ENCODE measurements at regions not wholly inside any gene's neighbourhood (a gene's known extent, or its start where the extent isn't known, plus 50 kb on each side); places are given as distances from the start of the nearest gene placed in this dataset.

GRCh38 chr4:38189445-38189844, 229.2 kb downstream of the PTTG2 start:
- DNase-seq (ENCODE audit: low spot score), result no peak

DNA sequence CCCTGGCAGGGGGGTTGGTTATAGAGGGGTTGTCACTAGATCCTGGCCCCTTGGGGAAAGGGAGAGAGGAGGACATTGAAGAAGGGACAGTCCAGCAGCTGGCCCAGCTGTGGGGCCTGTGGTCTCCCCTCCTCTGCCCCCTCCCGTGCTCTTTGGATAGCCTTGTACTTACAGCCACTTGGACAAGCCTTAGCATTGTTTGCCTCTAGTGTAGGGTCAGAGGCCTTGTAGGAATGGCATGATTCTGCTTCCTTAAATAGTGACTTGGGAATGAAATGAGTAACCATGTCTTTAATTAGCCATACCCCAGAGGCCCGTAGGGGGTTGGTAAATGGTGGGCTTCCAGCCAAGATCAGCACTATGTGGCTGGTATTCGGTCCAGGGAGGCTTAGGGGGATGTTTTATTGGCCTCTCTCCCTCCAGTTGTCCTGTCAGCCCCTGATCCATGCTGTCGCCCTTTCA, 230.6 kb downstream of the PTTG2 start:
- peak; percentile 72 for DNase-seq (ENCODE audit: low spot score)

- no peak for DNase-seq (ENCODE audit: low spot score)
These were observed 232.3 kb downstream of the PTTG2 start for GRCh38 chr4:38192516-38192915.

DNA sequence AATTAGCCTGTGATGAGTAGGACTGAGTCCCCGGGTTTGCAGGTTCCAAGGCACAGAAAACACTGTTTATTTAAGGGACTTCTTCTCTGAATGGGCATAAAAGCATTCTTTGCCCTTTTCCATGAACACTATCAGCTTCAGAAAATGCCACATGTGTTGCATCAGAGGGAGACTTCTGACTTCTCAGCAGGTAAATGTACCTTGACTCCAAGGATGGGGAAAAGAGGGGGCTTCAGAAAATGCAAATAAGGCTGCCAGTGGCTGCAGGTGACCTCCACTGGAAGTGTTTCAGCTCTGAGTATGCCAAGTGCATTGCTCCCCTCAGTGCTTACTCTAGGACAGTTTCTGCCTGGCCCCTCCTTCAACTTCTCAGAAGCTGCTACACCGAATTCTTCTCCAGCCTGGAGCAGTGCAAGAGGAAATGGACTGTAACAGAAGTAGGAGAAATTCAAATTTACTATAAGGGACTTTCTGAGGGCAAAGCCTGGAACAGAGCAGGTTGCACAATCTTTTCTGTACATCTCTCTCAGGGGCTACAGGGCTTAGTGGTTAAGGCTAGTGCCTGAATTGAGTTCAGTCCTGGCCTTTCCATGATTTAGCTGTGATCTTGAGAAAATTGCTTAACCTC, 233.2 kb downstream of the PTTG2 start:
- no peak for DNase-seq (ENCODE audit: low spot score)

DNA sequence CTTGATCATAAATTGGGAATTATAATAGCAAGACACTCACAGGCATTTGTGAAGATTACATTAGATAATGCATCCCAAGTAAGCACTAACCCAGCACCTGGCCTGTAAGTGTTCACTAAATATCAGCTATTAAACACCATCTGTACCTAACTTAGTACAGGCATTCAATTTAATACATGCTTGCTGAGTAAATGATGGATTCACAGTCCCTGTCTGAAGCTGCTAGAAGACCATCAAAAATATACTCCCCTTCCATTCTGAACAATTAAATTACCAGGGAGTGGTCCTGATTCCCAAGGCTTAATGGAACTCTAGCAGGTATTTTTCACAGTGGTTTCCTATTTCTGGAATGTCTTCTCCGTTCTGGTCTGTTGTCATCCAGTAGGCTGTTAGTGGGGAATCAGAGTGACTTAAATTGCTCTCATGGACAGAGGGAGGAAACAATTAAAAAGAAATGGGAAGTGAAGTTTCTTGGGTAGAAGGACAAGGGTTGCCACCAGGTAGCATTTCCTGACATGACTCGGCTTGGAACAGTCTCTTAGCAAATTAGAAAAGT, 233.9 kb downstream of the PTTG2 start:
- no peak for DNase-seq (ENCODE audit: low spot score)

GRCh38 chr4:38195486-38195885, 235.3 kb downstream of the PTTG2 start:
- DNase-seq (ENCODE audit: low spot score), result no peak

GRCh38 chr4:38195911-38196310, 235.7 kb downstream of the PTTG2 start:
- DNase-seq (ENCODE audit: low spot score), result no peak

DNA sequence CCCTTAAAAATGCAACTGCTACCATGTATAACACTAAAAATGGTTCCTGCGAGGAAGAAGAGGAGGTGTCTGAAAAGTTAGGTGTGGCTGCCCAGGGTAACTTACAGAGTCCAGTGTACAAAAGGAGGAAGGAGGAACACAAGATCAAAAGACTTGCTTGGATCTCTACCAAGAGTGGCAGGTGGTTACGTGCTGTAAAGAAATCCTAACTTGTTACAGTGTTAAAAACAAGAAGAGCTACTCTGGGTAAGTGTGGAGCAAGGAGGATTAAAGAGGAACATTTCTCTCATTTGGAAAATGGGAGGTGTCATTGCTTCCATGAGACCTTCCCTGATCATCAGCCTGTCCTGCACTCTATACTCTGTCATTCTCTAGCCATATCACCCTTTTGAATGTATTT, 242.0 kb downstream of the PTTG2 start:
- no peak for DNase-seq (ENCODE audit: low spot score)

DNA sequence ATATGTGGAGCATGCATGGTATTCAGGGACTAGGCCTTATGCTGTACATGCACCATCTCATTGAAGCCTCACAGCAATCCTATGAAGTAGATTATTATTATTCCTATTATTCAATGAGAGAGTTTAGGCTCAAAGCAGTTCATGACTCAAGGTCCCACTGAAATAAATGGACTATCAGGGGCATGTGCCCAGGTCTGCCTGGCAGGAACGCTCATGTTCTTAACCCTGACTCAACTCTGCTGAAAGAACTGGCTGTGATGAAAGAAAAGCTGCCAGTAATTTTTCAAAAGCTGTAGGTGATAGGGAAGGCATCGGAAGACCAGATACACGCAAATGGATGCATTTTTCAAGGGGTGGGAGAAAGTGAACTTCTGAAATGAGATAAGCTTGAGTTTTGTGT, 243.4 kb downstream of the PTTG2 start:
- DNase-seq (ENCODE audit: low spot score), result no peak

DNA sequence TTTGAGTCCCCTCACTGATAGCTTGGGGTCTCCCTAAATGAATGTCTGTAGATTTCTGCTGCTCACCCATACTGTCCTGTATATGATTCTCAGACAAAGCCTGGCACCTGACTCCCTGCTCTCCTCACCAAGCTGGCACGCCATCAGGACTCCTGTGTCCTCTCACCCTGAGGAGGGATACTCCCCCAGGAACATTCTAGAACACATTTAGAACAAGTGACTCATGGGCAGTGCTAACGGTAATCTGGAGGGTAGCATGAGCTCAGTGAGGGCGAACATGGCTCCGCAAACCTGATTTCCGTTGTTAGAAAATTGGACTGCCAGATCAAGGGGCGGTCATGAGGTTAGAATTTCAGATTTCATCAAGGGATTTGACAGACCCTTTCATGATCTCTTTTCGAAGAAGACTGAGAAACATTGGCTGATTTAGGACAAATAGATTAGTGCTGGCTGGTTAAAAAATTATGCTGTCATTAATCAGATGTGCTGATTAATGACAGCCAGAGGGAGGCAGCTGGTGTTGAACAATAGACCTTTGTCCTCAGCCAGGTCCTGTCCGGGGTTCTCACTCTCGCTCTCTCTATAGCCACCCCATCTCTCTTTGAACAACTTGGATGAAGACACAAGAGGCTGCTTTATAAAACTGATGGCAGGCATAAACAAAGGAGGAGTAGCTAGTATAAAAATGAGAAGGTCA, 244.3 kb downstream of the PTTG2 start:
- DNase-seq (ENCODE audit: low spot score), result peak; percentile 92

DNA sequence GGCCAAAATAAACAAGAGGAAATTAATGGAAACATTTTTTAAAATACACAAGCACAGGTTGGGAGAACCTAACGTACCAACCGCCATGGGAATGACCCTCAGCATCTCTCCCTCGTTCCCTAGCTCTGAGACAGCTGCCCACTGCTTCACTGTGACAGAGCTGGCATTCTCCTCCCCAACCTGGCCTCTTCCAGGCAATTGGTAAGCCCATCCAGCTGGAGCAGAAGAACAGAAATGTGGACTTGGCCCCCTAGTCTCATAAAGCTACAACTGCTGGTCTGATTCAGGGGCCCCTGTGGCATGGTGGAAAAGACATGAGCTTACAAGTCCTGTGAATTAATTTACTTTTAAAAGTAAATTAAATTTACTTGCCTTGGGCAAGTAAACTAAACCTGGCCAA, 245.1 kb downstream of the PTTG2 start:
- DNase-seq (ENCODE audit: low spot score), result no peak

- no peak for DNase-seq (ENCODE audit: low spot score)
These were observed 246.9 kb downstream of the PTTG2 start for GRCh38 chr4:38207110-38207457.

DNA sequence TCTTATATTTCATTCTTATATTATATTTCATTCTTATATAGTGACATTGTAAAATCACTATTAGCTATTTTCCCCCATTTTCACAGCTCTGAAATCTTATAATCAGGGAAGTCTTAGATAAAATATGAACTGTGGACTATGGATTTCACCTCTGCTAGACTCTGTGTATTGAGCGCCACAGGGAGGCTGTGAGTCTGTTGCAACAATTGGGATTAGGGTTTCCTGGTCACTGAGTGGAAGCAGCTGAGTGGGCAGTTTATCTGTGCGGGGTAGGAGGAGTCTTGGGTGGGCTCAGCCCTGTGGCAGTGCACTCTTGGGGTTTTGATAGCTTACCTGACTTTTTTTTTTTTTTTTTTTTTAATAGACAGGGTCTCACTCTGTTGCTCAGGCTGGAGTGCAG, 249.5 kb downstream of the PTTG2 start:
- no peak for DNase-seq (ENCODE audit: low spot score)

- no peak for DNase-seq (ENCODE audit: low spot score)
These were observed 250.4 kb downstream of the PTTG2 start for GRCh38 chr4:38210396-38211114.

GRCh38 chr4:38211885-38212284, 251.7 kb downstream of the PTTG2 start:
- DNase-seq (ENCODE audit: low spot score), result no peak

DNA sequence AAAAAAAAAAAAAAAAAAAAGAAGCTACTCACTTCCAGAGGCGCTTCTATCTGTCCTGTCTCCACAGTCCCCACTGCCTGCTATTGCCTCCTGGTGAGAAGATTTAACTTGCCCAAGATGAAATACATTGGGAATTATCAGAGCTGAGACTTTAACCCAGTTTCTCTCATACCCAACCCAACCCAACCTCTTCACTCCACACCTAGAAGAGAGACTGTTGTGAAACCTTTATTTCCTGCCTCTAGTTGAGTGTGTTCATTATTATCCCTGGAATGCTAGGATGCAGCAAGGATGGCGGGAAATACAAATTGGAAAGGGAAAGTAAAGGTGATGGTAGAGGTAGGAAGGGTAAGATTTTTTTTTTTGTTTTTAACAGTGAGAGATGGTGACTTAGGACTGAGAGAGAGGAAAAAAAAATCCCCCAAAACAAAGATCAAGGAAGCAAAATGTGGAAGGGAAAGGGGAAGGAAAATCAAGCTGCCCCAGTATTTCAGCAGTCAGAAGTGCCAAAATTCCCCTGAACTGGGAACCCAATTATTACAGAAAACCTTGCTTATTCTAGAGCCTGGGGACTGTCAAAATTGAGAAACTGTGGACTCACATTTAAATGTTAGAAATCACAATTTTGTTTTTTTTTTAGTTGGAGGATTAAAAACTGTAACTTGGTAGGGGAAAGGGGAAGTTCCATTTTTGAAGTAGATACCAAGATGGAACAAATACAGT, 253.0 kb downstream of the PTTG2 start:
- no peak for DNase-seq (ENCODE audit: low spot score)

DNA sequence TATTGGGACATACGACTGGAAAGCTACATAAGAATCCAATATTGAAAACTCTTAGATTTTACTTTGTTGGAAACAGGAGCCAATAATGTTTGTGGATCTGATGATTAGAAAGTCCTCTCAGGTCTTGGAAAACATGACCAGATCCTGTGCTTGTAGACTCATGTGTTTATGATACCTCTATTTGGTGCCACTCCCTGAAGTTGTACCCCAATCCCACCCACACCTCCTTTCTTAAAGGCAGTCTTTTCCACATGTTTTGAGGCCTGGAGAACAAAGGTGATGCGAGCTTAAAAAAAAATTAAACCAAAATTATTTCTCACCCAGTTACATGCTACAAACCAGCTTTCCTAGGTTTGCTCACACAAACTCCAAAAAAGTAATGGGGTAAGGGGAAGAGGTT, 262.7 kb downstream of the PTTG2 start:
- DNase-seq (ENCODE audit: low spot score), result no peak

DNA sequence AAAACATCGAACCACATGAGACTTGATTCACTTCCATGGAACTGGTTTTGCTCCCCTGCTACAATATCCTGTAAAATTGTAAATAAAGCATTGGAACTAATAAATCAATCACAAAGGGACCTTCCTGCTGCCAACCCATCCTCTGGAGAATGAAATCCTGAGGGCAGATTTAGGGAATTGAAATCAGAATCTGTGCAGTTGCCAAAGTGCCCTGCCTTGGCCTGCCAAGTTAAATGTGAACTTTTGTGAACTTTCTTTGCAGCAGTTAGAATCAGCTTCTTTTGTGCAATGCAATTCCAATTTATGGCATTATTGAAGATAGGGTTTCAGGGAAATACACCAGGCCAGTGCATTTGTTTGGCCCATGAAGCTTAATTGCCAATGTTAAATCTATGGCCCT, 263.1 kb downstream of the PTTG2 start:
- no peak for DNase-seq (ENCODE audit: low spot score)

GRCh38 chr4:38223782-38224236, 263.6 kb downstream of the PTTG2 start:
- DNase-seq (ENCODE audit: low spot score), result peak; percentile 96

DNA sequence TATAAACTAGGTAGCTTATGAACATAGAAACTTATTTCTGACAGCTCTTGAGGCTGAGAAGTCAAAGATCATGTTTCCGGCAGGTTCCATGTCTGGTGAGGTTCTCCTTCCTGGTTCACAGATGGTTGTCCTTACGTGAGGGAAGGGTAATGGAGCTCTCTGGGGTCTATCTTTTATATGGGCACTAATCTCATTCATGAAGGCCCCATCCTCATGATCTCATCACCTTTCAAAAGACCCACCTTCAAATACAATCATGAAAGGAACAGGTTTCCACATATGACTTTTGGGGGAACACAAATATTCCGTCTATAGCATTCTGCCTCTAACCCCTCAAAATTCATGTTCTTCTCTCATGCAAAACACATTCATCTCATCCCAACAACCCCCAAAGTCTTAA, 264.7 kb downstream of the PTTG2 start:
- DNase-seq (ENCODE audit: low spot score), result no peak

DNA sequence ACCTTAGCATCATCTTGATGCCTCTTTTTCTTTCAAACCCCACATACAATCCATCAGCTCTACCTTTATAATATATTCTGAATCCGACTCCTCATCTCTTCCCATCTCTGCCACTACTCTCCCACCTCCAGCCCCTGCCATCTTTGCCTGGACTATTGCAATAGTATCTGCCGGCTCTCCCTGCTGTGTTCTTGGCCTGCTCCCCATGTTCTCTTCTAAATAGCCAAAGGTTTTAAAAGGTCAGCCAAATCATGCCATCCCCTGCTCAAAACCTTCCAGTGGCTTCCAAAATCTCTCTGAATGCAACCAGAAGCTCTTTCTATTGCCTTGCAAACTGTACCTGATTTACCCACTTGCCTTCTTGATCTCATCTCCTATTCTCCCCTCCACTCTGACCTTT, 266.0 kb downstream of the PTTG2 start:
- DNase-seq (ENCODE audit: low spot score), result no peak

- no peak for DNase-seq (ENCODE audit: low spot score)
These were observed 270.1 kb downstream of the PTTG2 start for GRCh38 chr4:38230121-38230801.

Measured in pons (tissue), 1 donor.